H1 (cell line): ENCODE measurements at regions not wholly inside any gene's neighbourhood (a gene's known extent, or its start where the extent isn't known, plus 50 kb on each side); places are given as distances from the start of the nearest gene placed in this dataset.

ENCODE experiments used
- RAD21 ChIP-seq, 2 experiments: IDR thresholded peaks in 1 of 2; conservative IDR thresholded peaks in 1 of 2; 2 replicates each; pipeline ENCODE4 v1.6.1; 2011; ENCODE audit warnings: low read depth in 2 of 2, low read length in 2 of 2, improper control_type of control experiment in 1 of 2, inconsistent platforms in 1 of 2, mild to moderate bottlenecking in 1 of 2, moderate library complexity in 1 of 2
- SRF ChIP-seq: IDR thresholded peaks from 2 replicates; pipeline ENCODE4 v1.6.1; 2011; ENCODE audit warnings: mild to moderate bottlenecking, low read depth, low read length, moderate library complexity
- TAF1 ChIP-seq: IDR thresholded peaks from 2 replicates; pipeline ENCODE4 v1.6.1; 2011; ENCODE audit warnings: mild to moderate bottlenecking, low read depth, low read length
- TCF12 ChIP-seq: IDR thresholded peaks from 2 replicates; pipeline ENCODE4 v1.6.1; 2011; ENCODE audit warnings: low read depth, mild to moderate bottlenecking, low read length
- TF ChIP-seq, protein P1 (sequence below): fragments of 300-600 bp; sonication (generic); IDR thresholded peaks from 2 replicates; pipeline ENCODE4 v1.7.1; 2012; ENCODE audit warnings: low read length, moderate library complexity, mild to moderate bottlenecking, inconsistent platforms; ENCODE audit not compliant: insufficient replicate concordance
- TF ChIP-seq, protein P2 (sequence below): IDR thresholded peaks from 2 replicates; pipeline ENCODE4 v1.6.1; 2011; ENCODE audit warnings: low read depth, mild to moderate bottlenecking, low read length; ENCODE audit not compliant: insufficient read depth

DNA sequence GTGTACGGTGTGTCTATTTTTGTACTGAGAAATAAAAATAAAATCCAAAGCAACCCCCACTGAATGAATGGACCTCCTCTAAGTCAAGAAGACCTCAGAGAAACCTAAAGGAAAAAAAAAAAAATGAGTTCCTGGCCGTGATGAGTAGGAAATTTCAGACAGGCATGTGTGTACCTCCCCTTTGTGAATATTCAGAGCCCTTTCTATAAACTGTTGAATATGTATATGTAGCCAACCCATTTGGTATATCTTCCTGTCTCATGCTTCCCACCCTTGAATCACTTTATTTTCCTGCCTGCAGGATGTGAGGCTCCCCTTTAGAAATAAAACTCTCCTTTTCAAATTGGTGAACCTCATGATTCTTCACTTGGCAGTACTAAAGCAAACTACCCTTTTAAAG is 887.8 kb upstream of the NCAM2 start (continued):
- TF ChIP-seq, protein P1, sequence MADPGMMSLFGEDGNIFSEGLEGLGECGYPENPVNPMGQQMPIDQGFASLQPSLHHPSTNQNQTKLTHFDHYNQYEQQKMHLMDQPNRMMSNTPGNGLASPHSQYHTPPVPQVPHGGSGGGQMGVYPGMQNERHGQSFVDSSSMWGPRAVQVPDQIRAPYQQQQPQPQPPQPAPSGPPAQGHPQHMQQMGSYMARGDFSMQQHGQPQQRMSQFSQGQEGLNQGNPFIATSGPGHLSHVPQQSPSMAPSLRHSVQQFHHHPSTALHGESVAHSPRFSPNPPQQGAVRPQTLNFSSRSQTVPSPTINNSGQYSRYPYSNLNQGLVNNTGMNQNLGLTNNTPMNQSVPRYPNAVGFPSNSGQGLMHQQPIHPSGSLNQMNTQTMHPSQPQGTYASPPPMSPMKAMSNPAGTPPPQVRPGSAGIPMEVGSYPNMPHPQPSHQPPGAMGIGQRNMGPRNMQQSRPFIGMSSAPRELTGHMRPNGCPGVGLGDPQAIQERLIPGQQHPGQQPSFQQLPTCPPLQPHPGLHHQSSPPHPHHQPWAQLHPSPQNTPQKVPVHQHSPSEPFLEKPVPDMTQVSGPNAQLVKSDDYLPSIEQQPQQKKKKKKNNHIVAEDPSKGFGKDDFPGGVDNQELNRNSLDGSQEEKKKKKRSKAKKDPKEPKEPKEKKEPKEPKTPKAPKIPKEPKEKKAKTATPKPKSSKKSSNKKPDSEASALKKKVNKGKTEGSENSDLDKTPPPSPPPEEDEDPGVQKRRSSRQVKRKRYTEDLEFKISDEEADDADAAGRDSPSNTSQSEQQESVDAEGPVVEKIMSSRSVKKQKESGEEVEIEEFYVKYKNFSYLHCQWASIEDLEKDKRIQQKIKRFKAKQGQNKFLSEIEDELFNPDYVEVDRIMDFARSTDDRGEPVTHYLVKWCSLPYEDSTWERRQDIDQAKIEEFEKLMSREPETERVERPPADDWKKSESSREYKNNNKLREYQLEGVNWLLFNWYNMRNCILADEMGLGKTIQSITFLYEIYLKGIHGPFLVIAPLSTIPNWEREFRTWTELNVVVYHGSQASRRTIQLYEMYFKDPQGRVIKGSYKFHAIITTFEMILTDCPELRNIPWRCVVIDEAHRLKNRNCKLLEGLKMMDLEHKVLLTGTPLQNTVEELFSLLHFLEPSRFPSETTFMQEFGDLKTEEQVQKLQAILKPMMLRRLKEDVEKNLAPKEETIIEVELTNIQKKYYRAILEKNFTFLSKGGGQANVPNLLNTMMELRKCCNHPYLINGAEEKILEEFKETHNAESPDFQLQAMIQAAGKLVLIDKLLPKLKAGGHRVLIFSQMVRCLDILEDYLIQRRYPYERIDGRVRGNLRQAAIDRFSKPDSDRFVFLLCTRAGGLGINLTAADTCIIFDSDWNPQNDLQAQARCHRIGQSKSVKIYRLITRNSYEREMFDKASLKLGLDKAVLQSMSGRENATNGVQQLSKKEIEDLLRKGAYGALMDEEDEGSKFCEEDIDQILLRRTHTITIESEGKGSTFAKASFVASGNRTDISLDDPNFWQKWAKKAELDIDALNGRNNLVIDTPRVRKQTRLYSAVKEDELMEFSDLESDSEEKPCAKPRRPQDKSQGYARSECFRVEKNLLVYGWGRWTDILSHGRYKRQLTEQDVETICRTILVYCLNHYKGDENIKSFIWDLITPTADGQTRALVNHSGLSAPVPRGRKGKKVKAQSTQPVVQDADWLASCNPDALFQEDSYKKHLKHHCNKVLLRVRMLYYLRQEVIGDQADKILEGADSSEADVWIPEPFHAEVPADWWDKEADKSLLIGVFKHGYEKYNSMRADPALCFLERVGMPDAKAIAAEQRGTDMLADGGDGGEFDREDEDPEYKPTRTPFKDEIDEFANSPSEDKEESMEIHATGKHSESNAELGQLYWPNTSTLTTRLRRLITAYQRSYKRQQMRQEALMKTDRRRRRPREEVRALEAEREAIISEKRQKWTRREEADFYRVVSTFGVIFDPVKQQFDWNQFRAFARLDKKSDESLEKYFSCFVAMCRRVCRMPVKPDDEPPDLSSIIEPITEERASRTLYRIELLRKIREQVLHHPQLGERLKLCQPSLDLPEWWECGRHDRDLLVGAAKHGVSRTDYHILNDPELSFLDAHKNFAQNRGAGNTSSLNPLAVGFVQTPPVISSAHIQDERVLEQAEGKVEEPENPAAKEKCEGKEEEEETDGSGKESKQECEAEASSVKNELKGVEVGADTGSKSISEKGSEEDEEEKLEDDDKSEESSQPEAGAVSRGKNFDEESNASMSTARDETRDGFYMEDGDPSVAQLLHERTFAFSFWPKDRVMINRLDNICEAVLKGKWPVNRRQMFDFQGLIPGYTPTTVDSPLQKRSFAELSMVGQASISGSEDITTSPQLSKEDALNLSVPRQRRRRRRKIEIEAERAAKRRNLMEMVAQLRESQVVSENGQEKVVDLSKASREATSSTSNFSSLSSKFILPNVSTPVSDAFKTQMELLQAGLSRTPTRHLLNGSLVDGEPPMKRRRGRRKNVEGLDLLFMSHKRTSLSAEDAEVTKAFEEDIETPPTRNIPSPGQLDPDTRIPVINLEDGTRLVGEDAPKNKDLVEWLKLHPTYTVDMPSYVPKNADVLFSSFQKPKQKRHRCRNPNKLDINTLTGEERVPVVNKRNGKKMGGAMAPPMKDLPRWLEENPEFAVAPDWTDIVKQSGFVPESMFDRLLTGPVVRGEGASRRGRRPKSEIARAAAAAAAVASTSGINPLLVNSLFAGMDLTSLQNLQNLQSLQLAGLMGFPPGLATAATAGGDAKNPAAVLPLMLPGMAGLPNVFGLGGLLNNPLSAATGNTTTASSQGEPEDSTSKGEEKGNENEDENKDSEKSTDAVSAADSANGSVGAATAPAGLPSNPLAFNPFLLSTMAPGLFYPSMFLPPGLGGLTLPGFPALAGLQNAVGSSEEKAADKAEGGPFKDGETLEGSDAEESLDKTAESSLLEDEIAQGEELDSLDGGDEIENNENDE: no peak
- TF ChIP-seq TAF1: no peak
- TF ChIP-seq SRF: no peak
- TF ChIP-seq RAD21 (IDR thresholded peaks at IDR 0.05 in 1 of 2, conservative IDR thresholded peaks at IDR 0.05 in 1 of 2; ENCODE audit: low read depth in 2 of 2, low read length in 2 of 2): no peak
- no peak for TF ChIP-seq TCF12
- TF ChIP-seq, protein P2, sequence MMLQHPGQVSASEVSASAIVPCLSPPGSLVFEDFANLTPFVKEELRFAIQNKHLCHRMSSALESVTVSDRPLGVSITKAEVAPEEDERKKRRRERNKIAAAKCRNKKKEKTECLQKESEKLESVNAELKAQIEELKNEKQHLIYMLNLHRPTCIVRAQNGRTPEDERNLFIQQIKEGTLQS: no peak
